PC-9 (cell line): ENCODE measurements at regions not wholly inside any gene's neighbourhood (a gene's known extent, or its start where the extent isn't known, plus 50 kb on each side); places are given as distances from the start of the nearest gene placed in this dataset.

Source experiments
- BruUV-seq: library from RNA; stranded (reverse); fragments of 400-500 nt; replicated peaks from 2 replicates; lab custom pipeline; 2021; lab: Mats Ljungman, UMichigan
- CTCF ChIA-PET: fragments of 300-600 bp; sonication (Branson Sonifier 250); formaldehyde crosslinking; loops from one replicate; lab custom pipeline; 2022; ENCODE audit warnings: antibody characterized with exemption; lab: Charles Lee
- POLR2A ChIA-PET: fragments of 300-600 bp; sonication (Branson Sonifier 250); formaldehyde crosslinking; loops from one replicate; lab custom pipeline; 2022; ENCODE audit warnings: antibody characterized with exemption; ENCODE audit not compliant: unreplicated experiment; lab: Charles Lee
- DNase-seq, 2 experiments: peaks; one replicate each; pipeline versions ENCODE4 v3.0.0 to v3.0.0-alpha.2; 2015 to 2022; ENCODE audit warnings: mixed read lengths in 1 of 2
- H2AFZ ChIP-seq: fragments of 200-600 bp; sonication (generic); 2 replicates; pipeline ENCODE4 v1.8.1; 2017; ENCODE audit warnings: antibody characterized with exemption
- H3F3A ChIP-seq: fragments of 200-600 bp; sonication (generic); 2 replicates; pipeline ENCODE4 v1.8.1; 2017; ENCODE audit warnings: antibody characterized with exemption, mild to moderate bottlenecking, low read depth; ENCODE audit not compliant: insufficient read depth
- H3K27ac ChIP-seq: fragments of 200-600 bp; sonication (generic); 2 replicates; pipeline ENCODE4 v1.6.1; 2016; ENCODE audit warnings: mixed run types
- H3K27me3 ChIP-seq: fragments of 200-600 bp; sonication (generic); 2 replicates; pipeline ENCODE4 v1.6.1; 2016; ENCODE audit warnings: low read depth, mixed run types; ENCODE audit not compliant: insufficient read depth
- H3K36me3 ChIP-seq: fragments of 200-600 bp; sonication (generic); 2 replicates; pipeline ENCODE4 v1.6.1; 2016; ENCODE audit warnings: low read depth, mixed run types
- H3K4me1 ChIP-seq: fragments of 200-600 bp; sonication (generic); replicated peaks from 2 replicates; pipeline ENCODE4 v1.6.1; 2016; ENCODE audit warnings: mixed run types; ENCODE audit not compliant: insufficient read depth
- H3K4me2 ChIP-seq: fragments of 200-600 bp; sonication (generic); 2 replicates; pipeline ENCODE4 v1.6.1; 2017; ENCODE audit warnings: mixed run types
- H3K4me3 ChIP-seq: fragments of 200-600 bp; sonication (generic); 2 replicates; pipeline ENCODE4 v1.6.1; 2016; ENCODE audit warnings: mixed run types
- H3K79me2 ChIP-seq: fragments of 200-600 bp; sonication (generic); 2 replicates; pipeline ENCODE4 v1.6.1; 2017; ENCODE audit warnings: low read depth, mixed run types
- H3K9me2 ChIP-seq: fragments of 200-600 bp; sonication (generic); 2 replicates; pipeline ENCODE4 v1.8.1; 2017; ENCODE audit warnings: mild to moderate bottlenecking; ENCODE audit not compliant: insufficient read depth
- H3K9me3 ChIP-seq: fragments of 200-600 bp; sonication (generic); 2 replicates; pipeline ENCODE4 v1.8.1; 2016; ENCODE audit warnings: low read depth; ENCODE audit not compliant: insufficient read depth
- H4K20me1 ChIP-seq: fragments of 200-600 bp; sonication (generic); 2 replicates; pipeline ENCODE4 v1.8.1; 2017; ENCODE audit not compliant: insufficient read depth
- CTCF ChIP-seq: fragments of 200-600 bp; sonication (generic); conservative IDR thresholded peaks from 2 replicates; pipeline ENCODE4 v1.6.1; 2017; ENCODE audit warnings: mixed run types, antibody characterized with exemption, mild to moderate bottlenecking, moderate library complexity
- EZH2 ChIP-seq: fragments of 200-600 bp; sonication (generic); IDR thresholded peaks from 2 replicates; pipeline ENCODE4 v1.8.0; 2017; ENCODE audit warnings: antibody characterized with exemption, low read depth
- intact Hi-C: fragments of 100-400 bp; cut with micrococcal nuclease; formaldehyde crosslinking; loops from one replicate; pipeline ENCODE4 v1.10.0; 2022; ENCODE audit not compliant: unreplicated experiment

GRCh38 chr5:167866797-167867196 lies 424.6 kb upstream of the WWC1 start:
- no peaks in the 10 kb centered on the region for H3K4me1 ChIP-seq
- H3F3A ChIP-seq, result no peaks in the 10 kb centered on the region
- H3K9me3 ChIP-seq, result no peaks in the 10 kb centered on the region
- H3K27me3 ChIP-seq, result peaks cover 10% of the 10 kb centered on the region
- intact Hi-C loops, result no loop called here
- ChIA-PET POLR2A (no interaction called here), CTCF (no interaction called here)
- H4K20me1 ChIP-seq, result no peaks in the 10 kb centered on the region
- TF ChIP-seq CTCF (no peak), EZH2 (no peak)
- H3K36me3 ChIP-seq, result no peaks in the 10 kb centered on the region
- no peak overlapping the region for H3K27ac ChIP-seq
- no peak for DNase-seq
- BruUV-seq, result no TSS peak
- H3K4me2 ChIP-seq, result no peak overlapping the region
- no peak overlapping the region for H3K4me3 ChIP-seq
- H3K9me2 ChIP-seq, result no peaks in the 10 kb centered on the region
- H3K79me2 ChIP-seq, result no peaks in the 10 kb centered on the region
- H2AFZ ChIP-seq, result no peak overlapping the region

- Histone ChIP-seq H4K20me1 (no peaks in the 10 kb centered on the region), H3K27ac (no peak overlapping the region), H3K27me3 (peaks cover 10% of the 10 kb centered on the region), H3K4me2 (no peak overlapping the region), H3K4me1 (no peaks in the 10 kb centered on the region), H3F3A (no peaks in the 10 kb centered on the region), H3K4me3 (no peak overlapping the region), H3K9me3 (no peaks in the 10 kb centered on the region), H3K9me2 (no peaks in the 10 kb centered on the region), H3K79me2 (no peaks in the 10 kb centered on the region), H3K36me3 (no peaks in the 10 kb centered on the region), H2AFZ (no peak overlapping the region)
- POLR2A ChIA-PET, result no interaction called here
- intact Hi-C loops, result no loop called here
- no TSS peak for BruUV-seq
- no peak for DNase-seq
- CTCF ChIA-PET, result no interaction called here
- TF ChIP-seq CTCF (no peak), EZH2 (no peak)
Measured at GRCh38 chr5:167867281-167867680, 424.2 kb upstream of the WWC1 start.

- Histone ChIP-seq H3K27me3 (peaks cover 4% of the 10 kb centered on the region), H4K20me1 (no peaks in the 10 kb centered on the region), H3K9me3 (no peaks in the 10 kb centered on the region), H3K36me3 (no peaks in the 10 kb centered on the region), H3K4me3 (no peak overlapping the region), H3K4me2 (no peak overlapping the region), H3K79me2 (no peaks in the 10 kb centered on the region), H3F3A (no peaks in the 10 kb centered on the region), H3K9me2 (no peaks in the 10 kb centered on the region), H3K27ac (no peak overlapping the region), H3K4me1 (no peaks in the 10 kb centered on the region), H2AFZ (no peak overlapping the region)
- no TSS peak for BruUV-seq
- ChIA-PET CTCF (no interaction called here), POLR2A (no interaction called here)
- intact Hi-C loops, result no loop called here
- TF ChIP-seq CTCF (no peak), EZH2 (no peak)
- no peak for DNase-seq
Measured at GRCh38 chr5:167869125-167869524, 422.3 kb upstream of the WWC1 start.
